ENCODE measurements at regions not wholly inside any gene's neighbourhood (a gene's known extent, or its start where the extent isn't known, plus 50 kb on each side); places are given as distances from the start of the nearest gene placed in this dataset.

GRCh38 chr5:125348936-125349831, 602.7 kb upstream of the ZNF608 start:
- DNase-seq = no peak

GRCh38 chr5:125357660-125358059, 611.2 kb upstream of the ZNF608 start:
- DNase-seq = no peak

- DNase-seq = no peak
These were observed 619.3 kb upstream of the ZNF608 start for GRCh38 chr5:125365747-125366146.

- DNase-seq = no peak
These were observed 621.3 kb upstream of the ZNF608 start for GRCh38 chr5:125367702-125368101.

- DNase-seq = no peak
These were observed 624.2 kb upstream of the ZNF608 start for GRCh38 chr5:125370461-125371205.

GRCh38 chr5:125372694-125373631, 626.5 kb upstream of the ZNF608 start:
- DNase-seq = no peak

GRCh38 chr5:125375143-125375542, 628.7 kb upstream of the ZNF608 start:
- no peak for DNase-seq

GRCh38 chr5:125376059-125376641, 629.7 kb upstream of the ZNF608 start:
- DNase-seq = no peak

- no peak for DNase-seq
These were observed 630.7 kb upstream of the ZNF608 start for GRCh38 chr5:125377141-125377540.

- no peak for DNase-seq
These were observed 634.9 kb upstream of the ZNF608 start for GRCh38 chr5:125381290-125381689.

GRCh38 chr5:125384071-125384470, 637.6 kb upstream of the ZNF608 start:
- DNase-seq = no peak

GRCh38 chr5:125390326-125390725, 643.9 kb upstream of the ZNF608 start:
- no peak for DNase-seq

- DNase-seq = no peak
These were observed 646.9 kb upstream of the ZNF608 start for GRCh38 chr5:125393221-125393815.

- DNase-seq = no peak
These were observed 648.3 kb upstream of the ZNF608 start for GRCh38 chr5:125394661-125395280.

GRCh38 chr5:125396462-125396861, 650.0 kb upstream of the ZNF608 start:
- DNase-seq = no peak

GRCh38 chr5:125398466-125398865, 652.0 kb upstream of the ZNF608 start:
- DNase-seq = no peak

GRCh38 chr5:125399885-125400284, 653.4 kb upstream of the ZNF608 start:
- DNase-seq = no peak

GRCh38 chr5:125401724-125402622, 655.5 kb upstream of the ZNF608 start:
- DNase-seq = no peak

GRCh38 chr5:125402787-125403186, 656.3 kb upstream of the ZNF608 start:
- no peak for DNase-seq

GRCh38 chr5:125404056-125404455, 657.6 kb upstream of the ZNF608 start:
- no peak for DNase-seq

Data from KG1 (cell line).